Hematopoietic multipotent progenitor cell (in vitro differentiated cells): ENCODE measurements at regions not wholly inside any gene's neighbourhood (a gene's known extent, or its start where the extent isn't known, plus 50 kb on each side); places are given as distances from the start of the nearest gene placed in this dataset.

Experiments used
- DNase-seq, 3 donors: peaks; one replicate each; pipeline ENCODE4 v3.0.0-alpha.2; 2011 to 2015; ENCODE audit warnings: low read depth in 2 of 3, low spot score in 2 of 3

GRCh38 chr20:40249805-40250204 lies 439.2 kb downstream of the MAFB start:
- no peak for DNase-seq

- DNase-seq = no peak
Observed at GRCh38 chr20:40245829-40246228, 443.2 kb downstream of the MAFB start.

- DNase-seq = no peak
Observed at GRCh38 chr20:40244286-40244685, 444.8 kb downstream of the MAFB start.

GRCh38 chr20:40241596-40242343 lies 447.3 kb downstream of the MAFB start:
- no peak for DNase-seq

- no peak for DNase-seq
Observed at GRCh38 chr20:40238511-40238910, 450.5 kb downstream of the MAFB start.

GRCh38 chr20:40234593-40234992 lies 454.4 kb downstream of the MAFB start:
- DNase-seq = no peak

- DNase-seq = no peak
Observed at GRCh38 chr20:40233406-40233805, 455.6 kb downstream of the MAFB start.

GRCh38 chr20:40232756-40233155 lies 456.3 kb downstream of the MAFB start:
- DNase-seq = no peak

- no peak for DNase-seq
Observed at GRCh38 chr20:40232273-40232672, 456.8 kb downstream of the MAFB start.

GRCh38 chr20:40230486-40230885 lies 458.6 kb downstream of the MAFB start:
- no peak for DNase-seq

GRCh38 chr20:40225596-40225995 lies 463.4 kb downstream of the MAFB start:
- DNase-seq = no peak

- no peak for DNase-seq
Observed at GRCh38 chr20:40223810-40224209, 465.2 kb downstream of the MAFB start.

GRCh38 chr20:40218971-40219370 lies 470.1 kb downstream of the MAFB start:
- DNase-seq = no peak

- no peak for DNase-seq
Observed at GRCh38 chr20:40218316-40218969, 470.6 kb downstream of the MAFB start.

- no peak for DNase-seq
Observed at GRCh38 chr20:40207655-40208054, 481.4 kb downstream of the MAFB start.

- DNase-seq = no peak
Observed at GRCh38 chr20:40205971-40206370, 483.1 kb downstream of the MAFB start.

GRCh38 chr20:40203032-40203431 lies 486.0 kb downstream of the MAFB start:
- no peak for DNase-seq

GRCh38 chr20:40197691-40198090 lies 491.3 kb downstream of the MAFB start:
- no peak for DNase-seq

GRCh38 chr20:40196846-40197436 lies 492.1 kb downstream of the MAFB start:
- DNase-seq = no peak

- no peak for DNase-seq
Observed at GRCh38 chr20:40195742-40196141, 493.3 kb downstream of the MAFB start.

GRCh38 chr20:40192529-40192928 lies 496.5 kb downstream of the MAFB start:
- DNase-seq = no peak

GRCh38 chr20:40192081-40192480 lies 497.0 kb downstream of the MAFB start:
- DNase-seq = no peak
